ENCODE measurements at regions not wholly inside any gene's neighbourhood (a gene's known extent, or its start where the extent isn't known, plus 50 kb on each side); places are given as distances from the start of the nearest gene placed in this dataset.

DNA sequence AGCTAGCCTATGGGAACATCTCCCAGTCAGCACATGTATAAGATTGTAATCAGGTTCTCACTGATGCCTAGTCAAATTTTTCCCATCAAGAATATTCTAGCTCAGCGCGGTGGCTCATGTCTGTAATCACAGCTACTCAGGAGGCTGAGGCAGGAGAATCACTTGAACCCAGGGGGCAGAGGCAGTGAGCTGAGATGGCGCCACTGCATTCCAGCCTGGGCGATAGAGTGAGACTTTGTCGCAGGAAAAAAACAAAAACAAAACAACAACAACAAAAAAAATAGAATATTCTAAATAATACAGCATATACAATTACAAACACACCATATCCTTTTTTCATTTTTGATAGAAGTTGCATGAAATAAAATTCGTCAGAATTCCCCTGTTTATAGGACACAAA, 67.5 kb upstream of the MYCN start:
- TF ChIP-seq GLIS3 (CRISPR knock-in tag; IDR thresholded peaks at IDR 0.05) = no peak
- TF ChIP-seq ZFP3 (CRISPR knock-in tag; IDR thresholded peaks at IDR 0.05) = no peak
- TF ChIP-seq CSDC2 (CRISPR knock-in tag; IDR thresholded peaks at IDR 0.05) = no peak
- no peak for TF ChIP-seq ARNTL (CRISPR knock-in tag; IDR thresholded peaks at IDR 0.05; ENCODE audit: borderline replicate concordance, low read depth)
- TF ChIP-seq BACH2 (CRISPR knock-in tag; IDR thresholded peaks at IDR 0.05; ENCODE audit: borderline replicate concordance) = no peak
- TF ChIP-seq, protein P1, sequence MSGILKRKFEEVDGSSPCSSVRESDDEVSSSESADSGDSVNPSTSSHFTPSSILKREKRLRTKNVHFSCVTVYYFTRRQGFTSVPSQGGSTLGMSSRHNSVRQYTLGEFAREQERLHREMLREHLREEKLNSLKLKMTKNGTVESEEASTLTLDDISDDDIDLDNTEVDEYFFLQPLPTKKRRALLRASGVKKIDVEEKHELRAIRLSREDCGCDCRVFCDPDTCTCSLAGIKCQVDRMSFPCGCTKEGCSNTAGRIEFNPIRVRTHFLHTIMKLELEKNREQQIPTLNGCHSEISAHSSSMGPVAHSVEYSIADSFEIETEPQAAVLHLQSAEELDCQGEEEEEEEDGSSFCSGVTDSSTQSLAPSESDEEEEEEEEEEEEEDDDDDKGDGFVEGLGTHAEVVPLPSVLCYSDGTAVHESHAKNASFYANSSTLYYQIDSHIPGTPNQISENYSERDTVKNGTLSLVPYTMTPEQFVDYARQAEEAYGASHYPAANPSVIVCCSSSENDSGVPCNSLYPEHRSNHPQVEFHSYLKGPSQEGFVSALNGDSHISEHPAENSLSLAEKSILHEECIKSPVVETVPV (CRISPR knock-in tag; IDR thresholded peaks at IDR 0.05) = no peak
- no peak for TF ChIP-seq ISL1 (CRISPR knock-in tag; IDR thresholded peaks at IDR 0.05)
- no peak for TF ChIP-seq PPARA (CRISPR knock-in tag; IDR thresholded peaks at IDR 0.05; ENCODE audit: borderline replicate concordance)
- TF ChIP-seq, protein P2, sequence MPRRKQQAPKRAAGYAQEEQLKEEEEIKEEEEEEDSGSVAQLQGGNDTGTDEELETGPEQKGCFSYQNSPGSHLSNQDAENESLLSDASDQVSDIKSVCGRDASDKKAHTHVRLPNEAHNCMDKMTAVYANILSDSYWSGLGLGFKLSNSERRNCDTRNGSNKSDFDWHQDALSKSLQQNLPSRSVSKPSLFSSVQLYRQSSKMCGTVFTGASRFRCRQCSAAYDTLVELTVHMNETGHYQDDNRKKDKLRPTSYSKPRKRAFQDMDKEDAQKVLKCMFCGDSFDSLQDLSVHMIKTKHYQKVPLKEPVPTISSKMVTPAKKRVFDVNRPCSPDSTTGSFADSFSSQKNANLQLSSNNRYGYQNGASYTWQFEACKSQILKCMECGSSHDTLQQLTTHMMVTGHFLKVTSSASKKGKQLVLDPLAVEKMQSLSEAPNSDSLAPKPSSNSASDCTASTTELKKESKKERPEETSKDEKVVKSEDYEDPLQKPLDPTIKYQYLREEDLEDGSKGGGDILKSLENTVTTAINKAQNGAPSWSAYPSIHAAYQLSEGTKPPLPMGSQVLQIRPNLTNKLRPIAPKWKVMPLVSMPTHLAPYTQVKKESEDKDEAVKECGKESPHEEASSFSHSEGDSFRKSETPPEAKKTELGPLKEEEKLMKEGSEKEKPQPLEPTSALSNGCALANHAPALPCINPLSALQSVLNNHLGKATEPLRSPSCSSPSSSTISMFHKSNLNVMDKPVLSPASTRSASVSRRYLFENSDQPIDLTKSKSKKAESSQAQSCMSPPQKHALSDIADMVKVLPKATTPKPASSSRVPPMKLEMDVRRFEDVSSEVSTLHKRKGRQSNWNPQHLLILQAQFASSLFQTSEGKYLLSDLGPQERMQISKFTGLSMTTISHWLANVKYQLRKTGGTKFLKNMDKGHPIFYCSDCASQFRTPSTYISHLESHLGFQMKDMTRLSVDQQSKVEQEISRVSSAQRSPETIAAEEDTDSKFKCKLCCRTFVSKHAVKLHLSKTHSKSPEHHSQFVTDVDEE (CRISPR knock-in tag; IDR thresholded peaks at IDR 0.05) = no peak
- no peak for ATAC-seq

DNA sequence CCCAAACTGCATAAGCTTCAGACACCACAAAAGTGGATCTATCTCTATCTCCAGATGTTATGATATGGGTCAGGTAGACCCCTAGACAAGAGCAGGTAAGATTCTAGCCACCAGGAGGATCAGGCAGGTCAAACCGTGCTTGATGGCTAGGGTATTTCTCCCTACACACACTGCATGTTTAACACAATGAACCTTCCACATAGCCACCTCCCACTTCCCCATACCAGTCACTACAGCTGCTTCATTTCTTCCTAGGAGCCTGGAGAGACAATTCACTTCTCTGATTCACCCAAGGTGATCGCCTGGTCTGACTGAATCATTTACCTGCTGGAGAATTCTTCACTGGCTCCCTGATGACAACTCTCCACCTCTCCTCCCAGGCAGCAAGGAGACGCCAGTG, 66.0 kb upstream of the MYCN start:
- TF ChIP-seq ZNF8 (CRISPR knock-in tag; IDR thresholded peaks at IDR 0.05) = no peak
- no peak for TF ChIP-seq ZNF70 (CRISPR knock-in tag; IDR thresholded peaks at IDR 0.05)
- TF ChIP-seq, protein P1 (CRISPR knock-in tag; IDR thresholded peaks at IDR 0.05) = no peak
- TF ChIP-seq, protein P3, sequence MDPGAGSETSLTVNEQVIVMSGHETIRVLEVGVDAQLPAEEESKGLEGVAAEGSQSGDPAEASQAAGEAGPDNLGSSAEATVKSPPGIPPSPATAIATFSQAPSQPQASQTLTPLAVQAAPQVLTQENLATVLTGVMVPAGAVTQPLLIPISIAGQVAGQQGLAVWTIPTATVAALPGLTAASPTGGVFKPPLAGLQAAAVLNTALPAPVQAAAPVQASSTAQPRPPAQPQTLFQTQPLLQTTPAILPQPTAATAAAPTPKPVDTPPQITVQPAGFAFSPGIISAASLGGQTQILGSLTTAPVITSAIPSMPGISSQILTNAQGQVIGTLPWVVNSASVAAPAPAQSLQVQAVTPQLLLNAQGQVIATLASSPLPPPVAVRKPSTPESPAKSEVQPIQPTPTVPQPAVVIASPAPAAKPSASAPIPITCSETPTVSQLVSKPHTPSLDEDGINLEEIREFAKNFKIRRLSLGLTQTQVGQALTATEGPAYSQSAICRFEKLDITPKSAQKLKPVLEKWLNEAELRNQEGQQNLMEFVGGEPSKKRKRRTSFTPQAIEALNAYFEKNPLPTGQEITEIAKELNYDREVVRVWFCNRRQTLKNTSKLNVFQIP (CRISPR knock-in tag; IDR thresholded peaks at IDR 0.05; ENCODE audit: borderline replicate concordance, low read depth) = no peak
- TF ChIP-seq ZFP30 (CRISPR knock-in tag; IDR thresholded peaks at IDR 0.05) = no peak
- no peak for TF ChIP-seq ESRRG (CRISPR knock-in tag; IDR thresholded peaks at IDR 0.05)
- no peak for TF ChIP-seq ZFP3 (CRISPR knock-in tag; IDR thresholded peaks at IDR 0.05)
- TF ChIP-seq TOX (CRISPR knock-in tag; IDR thresholded peaks at IDR 0.05; ENCODE audit: borderline replicate concordance) = no peak
- TF ChIP-seq ISL1 (CRISPR knock-in tag; IDR thresholded peaks at IDR 0.05) = no peak
- no peak for ATAC-seq

DNA sequence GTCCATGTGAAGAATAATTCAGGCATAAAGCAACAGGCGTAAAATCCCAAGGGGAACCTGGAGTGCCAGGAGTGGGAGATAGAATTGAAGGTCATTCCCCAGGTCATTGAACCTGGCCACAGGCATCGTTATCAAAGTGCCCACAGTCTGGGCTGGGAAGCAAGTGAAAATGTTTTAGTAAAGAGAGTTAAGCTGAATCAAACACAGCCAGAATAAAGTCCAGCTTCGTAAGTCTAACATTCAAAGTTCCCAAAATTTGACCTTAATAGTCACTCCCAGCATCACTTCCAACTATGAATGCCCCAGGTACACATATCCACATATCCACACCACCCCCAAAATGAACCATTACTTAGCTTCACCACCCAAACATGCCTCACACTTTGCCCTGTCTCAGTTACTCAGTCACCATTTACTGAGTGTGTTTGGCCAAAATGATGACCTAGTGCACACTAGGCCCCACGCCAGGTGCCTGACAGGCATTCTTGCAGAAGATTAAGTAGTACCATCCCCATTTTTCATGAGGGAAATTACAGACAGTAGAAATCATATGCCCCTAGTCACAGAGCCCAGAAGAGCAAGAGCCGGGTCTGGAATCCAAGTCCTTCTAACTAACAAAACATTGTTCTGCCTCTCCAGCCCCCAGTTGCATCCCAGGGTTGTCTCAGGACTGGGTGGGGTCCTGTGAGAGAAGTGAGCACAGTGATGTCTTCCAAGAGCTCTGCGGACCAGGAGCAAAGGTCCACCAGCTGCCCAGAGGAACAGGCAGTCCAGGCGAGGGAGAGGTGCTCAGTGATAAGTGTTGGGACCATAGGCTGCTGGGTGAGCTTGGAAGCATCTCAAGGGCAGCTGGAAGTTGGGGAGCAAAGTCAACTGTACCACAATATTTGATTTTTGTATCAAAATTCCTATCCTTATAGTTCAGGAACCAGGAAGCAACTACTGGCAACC, 65.2 kb upstream of the MYCN start:
- TF ChIP-seq BACH2 (CRISPR knock-in tag; IDR thresholded peaks at IDR 0.05; ENCODE audit: borderline replicate concordance) (no peak), ISL1 (CRISPR knock-in tag; IDR thresholded peaks at IDR 0.05) (no peak), ZNF8 (CRISPR knock-in tag; IDR thresholded peaks at IDR 0.05) (no peak), ARNTL (CRISPR knock-in tag; IDR thresholded peaks at IDR 0.05; ENCODE audit: borderline replicate concordance, low read depth) (no peak), ESRRG (CRISPR knock-in tag; IDR thresholded peaks at IDR 0.05) (no peak), ZNF565 (CRISPR knock-in tag; conservative IDR thresholded peaks at IDR 0.05; ENCODE audit: low read depth) (no peak), ZNF70 (CRISPR knock-in tag; IDR thresholded peaks at IDR 0.05) (no peak)
- TF ChIP-seq, protein P3 (CRISPR knock-in tag; IDR thresholded peaks at IDR 0.05; ENCODE audit: borderline replicate concordance, low read depth) = no peak
- TF ChIP-seq, protein P2 (CRISPR knock-in tag; IDR thresholded peaks at IDR 0.05) = no peak
- ATAC-seq = no peak
